HepG2 (cell line): ENCODE measurements at regions not wholly inside any gene's neighbourhood (a gene's known extent, or its start where the extent isn't known, plus 50 kb on each side); places are given as distances from the start of the nearest gene placed in this dataset.
"Not testable (repeated sequence)": the region's sequence is repeated elsewhere in the genome, so short reads cannot be mapped to it uniquely, and the experiment has no call there.

ENCODE experiments used
- ATAC-seq: fragments of 200-7000 bp; cut with Tn5 transposase; 3 replicates; pipeline ENCODE4 v1.9.1; 2020; ENCODE audit warnings: mild to moderate bottlenecking, moderate library complexity
- BruUV-seq: library from RNA; stranded (reverse); fragments of 400-500 nt; replicated peaks from 2 replicates; lab custom pipeline; 2021; lab: Mats Ljungman, UMichigan
- CTCF ChIA-PET: fragments of 300-600 bp; formaldehyde crosslinking; extraction: SDS; loops from one replicate; lab custom pipeline; 2021; ENCODE audit warnings: low total read pairs, inconsistent platforms, low intra/inter-chr PET ratio; lab: Yijun Ruan, JAX
- POLR2A ChIA-PET: fragments of 350-600 bp; sonication (Branson Sonifier 250); formaldehyde crosslinking; loops from one replicate; lab custom pipeline; 2020; ENCODE audit warnings: antibody characterized with exemption, inconsistent platforms; lab: Yijun Ruan, JAX
- DNase-seq: peaks from one replicate; pipeline ENCODE4 v3.0.0-alpha.2; 2015; ENCODE audit warnings: low spot score
- FAIRE-seq: peaks from 3 replicates; lab custom pipeline; 2011; peaks lifted over from hg19 to GRCh38; lab: Jason Lieb, UNC
- H2AFZ ChIP-seq: one replicate; pipeline ENCODE4 v1.6.1; 2011; ENCODE audit warnings: low read length, inconsistent platforms
- H3K27ac ChIP-seq: fragments of 300-600 bp; 3 replicates; pipeline ENCODE4 v1.8.0; 2011; ENCODE audit warnings: mixed run types, mild to moderate bottlenecking, mixed read lengths, low read length, inconsistent platforms; ENCODE audit not compliant: insufficient read depth; ENCODE audit errors: extremely low read length
- H3K27me3 ChIP-seq, 2 experiments: fragments of 200-600 bp in 1 of 2; 2 replicates in 1 of 2; 3 replicates in 1 of 2; pipeline versions ENCODE4 v1.6.0 to v1.8.0; 2011; ENCODE audit warnings: low read length in 2 of 2, mild to moderate bottlenecking in 2 of 2, moderate library complexity in 2 of 2, inconsistent platforms in 1 of 2; ENCODE audit not compliant: insufficient read depth in 2 of 2, control insufficient read depth in 1 of 2
- H3K36me3 ChIP-seq, 2 experiments: fragments of 200-600 bp in 1 of 2; replicated peaks in 1 of 2; 2 replicates in 1 of 2; 3 replicates in 1 of 2; pipeline versions ENCODE4 v1.5.1 to v1.8.0; 2011; ENCODE audit warnings: low read length in 2 of 2, inconsistent platforms in 1 of 2; ENCODE audit not compliant: insufficient read depth in 2 of 2, control insufficient read depth in 1 of 2
- H3K4me1 ChIP-seq: 2 replicates; pipeline ENCODE4 v1.5.1; 2012; ENCODE audit warnings: low read length, inconsistent platforms; ENCODE audit not compliant: insufficient read depth
- H3K4me2 ChIP-seq: 2 replicates; pipeline ENCODE4 v1.6.0; 2011; ENCODE audit warnings: low read depth, low read length, inconsistent platforms
- H3K4me3 ChIP-seq, 3 experiments: fragments of 200-600 bp in 1 of 3; sonication (generic), shearing (Covaris generic) in 1 of 3; replicated peaks in 1 of 3; 2 replicates each; pipeline ENCODE4 v1.5.1; 2011 to 2016; ENCODE audit warnings: low read length in 3 of 3, inconsistent platforms in 2 of 3, low read depth in 2 of 3, mild to moderate bottlenecking in 2 of 3, control low read depth in 1 of 3, mixed read lengths in 1 of 3; ENCODE audit not compliant: insufficient read depth in 1 of 3
- H3K79me2 ChIP-seq: one replicate; pipeline ENCODE4 v1.6.1; 2011; ENCODE audit warnings: low read length, inconsistent platforms; ENCODE audit not compliant: insufficient read depth
- H3K9ac ChIP-seq: 2 replicates; pipeline ENCODE4 v1.6.0; 2011; ENCODE audit warnings: mild to moderate bottlenecking, low read depth, low read length, inconsistent platforms; ENCODE audit not compliant: insufficient read depth
- H3K9me3 ChIP-seq: 2 replicates; pipeline ENCODE4 v1.5.1; 2012; ENCODE audit warnings: mild to moderate bottlenecking, low read length
- H4K20me1 ChIP-seq: 2 replicates; pipeline ENCODE4 v1.6.0; 2011; ENCODE audit warnings: inconsistent platforms, mild to moderate bottlenecking, low read length, moderate library complexity; ENCODE audit not compliant: insufficient read depth
- KLF11 ChIP-seq: IDR thresholded peaks from 2 replicates; pipeline ENCODE4 v1.6.1; 2016; ENCODE audit warnings: missing compliant biosample characterization
- PLRG1 ChIP-seq: fragments of 450-650 bp; conservative IDR thresholded peaks from 2 replicates; pipeline ENCODE4 v1.6.1; 2016
- REL ChIP-seq: sonication (generic); formaldehyde crosslinking; conservative IDR thresholded peaks from 2 replicates; pipeline ENCODE4 v1.8.0; 2022; ENCODE audit warnings: mild to moderate bottlenecking, missing genetic modification reagents, moderate library complexity
- RFX5 ChIP-seq: IDR thresholded peaks from 2 replicates; pipeline ENCODE4 v1.6.1; 2011; ENCODE audit warnings: low read depth, low read length, improper control_type of control experiment
- ZBTB20 ChIP-seq: sonication (generic); formaldehyde crosslinking; IDR thresholded peaks from 2 replicates; pipeline ENCODE4 v1.8.1; 2023; ENCODE audit warnings: missing genetic modification reagents, low read depth, mild to moderate bottlenecking, borderline replicate concordance
- WGBS: methylation state at CpG from one replicate; pipeline ENCODE4 v1.1.6; 2017; ENCODE audit warnings: low lambda C conversion rate; 5-methylcytosine and 5-hydroxymethylcytosine counted together
- in situ Hi-C: cut with HindIII; loops from 2 replicates; pipeline ENCODE4 v1.10.0; 2017; ENCODE audit warnings: low pct_unique_long_range_greater_than_20kb; ENCODE audit not compliant: extremely low pct_ligation_motif_present
- intact Hi-C: fragments of 100-400 bp; cut with micrococcal nuclease; formaldehyde crosslinking; loops from one replicate; pipeline ENCODE4 v1.10.0; 2022; ENCODE audit not compliant: unreplicated experiment

GRCh38 chr13:109400209-109400608, 386.2 kb downstream of the IRS2 start:
- no peak overlapping the region for H3K9ac ChIP-seq
- H3K79me2 ChIP-seq = no peaks in the 10 kb centered on the region
- no peak overlapping the region for H2AFZ ChIP-seq
- H3K4me3 ChIP-seq = no peak overlapping the region
- TF ChIP-seq RFX5 = no peak
- no peak for TF ChIP-seq PLRG1
- no peak for TF ChIP-seq ZBTB20
- TF ChIP-seq REL = no peak
- no peak for TF ChIP-seq KLF11 (CRISPR knock-in tag)
- no peak overlapping the region for H3K4me2 ChIP-seq
- no peaks in the 10 kb centered on the region for H3K36me3 ChIP-seq
- BruUV-seq = no TSS peak
- intact Hi-C loops (no loop called here), in situ Hi-C loops (no loop called here)
- no peaks in the 10 kb centered on the region for H4K20me1 ChIP-seq
- 56% methylated on average over 11 of the region's 11 CpGs for WGBS
- ATAC-seq (no peak), FAIRE-seq (no peak), DNase-seq (no peak)
- peaks cover 35% of the 10 kb centered on the region for H3K9me3 ChIP-seq
- no peaks in the 10 kb centered on the region for H3K27me3 ChIP-seq
- POLR2A ChIA-PET = no interaction called here
- H3K4me1 ChIP-seq = no peaks in the 10 kb centered on the region
- H3K27ac ChIP-seq = no peak overlapping the region
- CTCF ChIA-PET = no interaction called here

- DNase-seq, H3K9ac ChIP-seq, intact Hi-C loops, BruUV-seq, POLR2A ChIA-PET, H3K4me2 ChIP-seq, FAIRE-seq, H3K27ac ChIP-seq, H3K36me3 ChIP-seq, H3K4me3 ChIP-seq, H3K27me3 ChIP-seq, ATAC-seq, H4K20me1 ChIP-seq, CTCF ChIA-PET, in situ Hi-C loops, H2AFZ ChIP-seq, H3K79me2 ChIP-seq, H3K4me1 ChIP-seq: not testable (repeated sequence)
- WGBS = 41% methylated on average over 5 of the region's 5 CpGs
- peaks cover 19% of the 10 kb centered on the region for H3K9me3 ChIP-seq
Observed at GRCh38 chr13:109398071-109398470, 388.3 kb downstream of the IRS2 start.
